Lung microvascular endothelial cell (primary cell): ENCODE measurements at regions not wholly inside any gene's neighbourhood (a gene's known extent, or its start where the extent isn't known, plus 50 kb on each side); places are given as distances from the start of the nearest gene placed in this dataset.
"Not testable (repeated sequence)": the region's sequence is repeated elsewhere in the genome, so short reads cannot be mapped to it uniquely, and the experiment has no call there.

Experiments
- DNase-seq, 2 donors: peaks; one replicate each; pipeline versions ENCODE4 v3.0.0 to v3.0.0-alpha.2; 2010; ENCODE audit warnings: low read depth in 2 of 2

GRCh38 chr5:19018822-19019221 lies 969.2 kb downstream of the CDH18 start:
- no peak for DNase-seq

- no peak for DNase-seq
Measured at GRCh38 chr5:19031491-19031890, 956.5 kb downstream of the CDH18 start.

GRCh38 chr5:19035816-19036215 lies 952.2 kb downstream of the CDH18 start:
- DNase-seq, result no peak

GRCh38 chr5:19042106-19042505 lies 945.9 kb downstream of the CDH18 start:
- no peak for DNase-seq

- no peak for DNase-seq
Measured at GRCh38 chr5:19044311-19044710, 943.7 kb downstream of the CDH18 start.

GRCh38 chr5:19044931-19045695 lies 942.9 kb downstream of the CDH18 start:
- no peak for DNase-seq

- no peak for DNase-seq
Measured at GRCh38 chr5:19047277-19047676, 940.7 kb downstream of the CDH18 start.

GRCh38 chr5:19048726-19049125 lies 939.3 kb downstream of the CDH18 start:
- no peak for DNase-seq

- DNase-seq, result no peak
Measured at GRCh38 chr5:19058216-19058615, 929.8 kb downstream of the CDH18 start.

GRCh38 chr5:19064094-19064493 lies 923.9 kb downstream of the CDH18 start:
- DNase-seq, result no peak

- no peak for DNase-seq
Measured at GRCh38 chr5:19067741-19068140, 920.3 kb downstream of the CDH18 start.

- no peak for DNase-seq
Measured at GRCh38 chr5:19098434-19098833, 889.6 kb downstream of the CDH18 start.

- no peak for DNase-seq
Measured at GRCh38 chr5:19099195-19099594, 888.8 kb downstream of the CDH18 start.

- no peak for DNase-seq
Measured at GRCh38 chr5:19104948-19105347, 883.1 kb downstream of the CDH18 start.

GRCh38 chr5:19122923-19123322 lies 865.1 kb downstream of the CDH18 start:
- DNase-seq, result no peak

GRCh38 chr5:19125956-19126713 lies 861.9 kb downstream of the CDH18 start:
- DNase-seq, result no peak

GRCh38 chr5:19140276-19140675 lies 847.7 kb downstream of the CDH18 start:
- no peak for DNase-seq

- DNase-seq, result not testable (repeated sequence)
Measured at GRCh38 chr5:19141937-19142524, 846.0 kb downstream of the CDH18 start.

GRCh38 chr5:19142713-19143414 lies 845.1 kb downstream of the CDH18 start:
- DNase-seq, result not testable (repeated sequence)

GRCh38 chr5:19143935-19144334 lies 844.1 kb downstream of the CDH18 start:
- DNase-seq, result no peak

- DNase-seq, result no peak
Measured at GRCh38 chr5:19169426-19169825, 818.6 kb downstream of the CDH18 start.

GRCh38 chr5:19172926-19173470 lies 815.0 kb downstream of the CDH18 start:
- no peak for DNase-seq
